Prostate gland (tissue), 2 donors: ENCODE measurements at regions not wholly inside any gene's neighbourhood (a gene's known extent, or its start where the extent isn't known, plus 50 kb on each side); places are given as distances from the start of the nearest gene placed in this dataset.

ENCODE experiments used
- CTCF ChIP-seq, 4 experiments: fragments of 200-600 bp in 2 of 4; fragments of 450-650 bp in 2 of 4; sonication (generic) in 2 of 4; IDR thresholded peaks; 1 replicate in 3 of 4; 2 replicates in 1 of 4; pipeline ENCODE4 v1.5.1; 2016 to 2019; ENCODE audit warnings: antibody characterized with exemption in 4 of 4, mild to moderate bottlenecking in 2 of 4, moderate library complexity in 2 of 4
- POLR2A ChIP-seq: fragments of 450-650 bp; IDR thresholded peaks from one replicate; pipeline ENCODE4 v1.6.1; 2016; ENCODE audit warnings: antibody characterized with exemption, mild to moderate bottlenecking

- no peak for TF ChIP-seq POLR2A
- TF ChIP-seq CTCF (IDR thresholded peaks at IDR 0.05): no peak
Observed at GRCh38 chr10:92787557-92788152, 60.7 kb upstream of the EXOC6 start.
